ENCODE measurements at regions not wholly inside any gene's neighbourhood (a gene's known extent, or its start where the extent isn't known, plus 50 kb on each side); places are given as distances from the start of the nearest gene placed in this dataset.

DNA sequence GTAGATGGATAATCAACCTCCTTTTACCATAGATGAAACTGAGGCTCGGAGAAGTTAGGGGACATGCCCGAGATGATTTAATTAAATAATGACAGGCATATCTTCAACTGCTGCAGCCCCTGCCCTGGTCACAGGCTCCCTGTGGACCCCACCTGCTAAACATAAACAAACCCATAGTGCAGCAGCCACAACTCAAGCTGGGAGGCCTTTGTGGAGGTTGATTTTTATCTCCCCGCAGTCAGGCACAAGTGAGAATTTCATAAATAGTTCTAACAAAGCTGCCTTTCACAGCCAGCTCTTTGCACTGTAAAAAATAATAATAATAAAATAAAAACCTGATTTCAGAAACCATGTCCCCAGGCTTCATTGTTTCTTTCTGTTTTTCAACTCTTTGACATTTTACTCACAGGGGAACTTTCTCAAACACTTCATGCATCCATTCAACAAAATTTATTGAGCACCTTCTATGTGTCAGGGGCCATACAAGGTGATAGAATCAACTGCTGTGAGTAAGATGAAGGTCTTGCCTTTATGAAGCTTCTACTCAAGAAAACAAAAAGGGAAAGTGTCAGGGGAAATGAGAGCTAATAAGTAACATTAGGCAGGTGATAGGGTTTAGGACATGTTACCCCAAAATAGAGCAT, 393.6 kb upstream of the PROK2 start:
- TF ChIP-seq, protein P1, sequence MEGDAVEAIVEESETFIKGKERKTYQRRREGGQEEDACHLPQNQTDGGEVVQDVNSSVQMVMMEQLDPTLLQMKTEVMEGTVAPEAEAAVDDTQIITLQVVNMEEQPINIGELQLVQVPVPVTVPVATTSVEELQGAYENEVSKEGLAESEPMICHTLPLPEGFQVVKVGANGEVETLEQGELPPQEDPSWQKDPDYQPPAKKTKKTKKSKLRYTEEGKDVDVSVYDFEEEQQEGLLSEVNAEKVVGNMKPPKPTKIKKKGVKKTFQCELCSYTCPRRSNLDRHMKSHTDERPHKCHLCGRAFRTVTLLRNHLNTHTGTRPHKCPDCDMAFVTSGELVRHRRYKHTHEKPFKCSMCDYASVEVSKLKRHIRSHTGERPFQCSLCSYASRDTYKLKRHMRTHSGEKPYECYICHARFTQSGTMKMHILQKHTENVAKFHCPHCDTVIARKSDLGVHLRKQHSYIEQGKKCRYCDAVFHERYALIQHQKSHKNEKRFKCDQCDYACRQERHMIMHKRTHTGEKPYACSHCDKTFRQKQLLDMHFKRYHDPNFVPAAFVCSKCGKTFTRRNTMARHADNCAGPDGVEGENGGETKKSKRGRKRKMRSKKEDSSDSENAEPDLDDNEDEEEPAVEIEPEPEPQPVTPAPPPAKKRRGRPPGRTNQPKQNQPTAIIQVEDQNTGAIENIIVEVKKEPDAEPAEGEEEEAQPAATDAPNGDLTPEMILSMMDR (IDR thresholded peaks at IDR 0.05; ENCODE audit: insufficient read depth, low read depth, low read length): no peak
- no peak for TF ChIP-seq EZH2 (IDR thresholded peaks at IDR 0.05; ENCODE audit: insufficient read depth, low read length)

Measured in astrocyte (in vitro differentiated cells and primary cell).